ENCODE measurements at regions not wholly inside any gene's neighbourhood (a gene's known extent, or its start where the extent isn't known, plus 50 kb on each side); places are given as distances from the start of the nearest gene placed in this dataset.

DNA sequence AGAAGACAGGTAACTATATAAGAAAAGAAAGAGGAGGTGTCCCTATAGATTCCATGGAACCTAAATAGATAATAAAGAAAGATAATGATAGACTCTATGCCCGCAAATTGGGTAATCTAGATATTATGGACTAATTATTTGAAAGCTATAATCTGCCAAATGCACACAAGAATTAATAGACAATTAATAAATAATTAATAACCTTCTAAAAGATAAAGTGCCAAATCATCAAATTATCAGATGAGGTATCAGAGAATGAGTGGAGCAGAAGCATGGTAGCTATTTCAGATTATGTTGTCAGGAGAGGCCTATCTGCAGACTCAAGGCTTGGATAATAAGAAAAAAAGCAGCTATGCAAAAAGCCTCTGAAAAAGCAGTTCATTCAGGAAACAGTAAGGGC is 1120.8 kb downstream of the PLA2G4A start:
- Histone ChIP-seq H3K9me2 (ENCODE audit: insufficient read depth) (no peaks in the 10 kb centered on the region), H3K4me1 (ENCODE audit: insufficient read depth) (no peaks in the 10 kb centered on the region), H3K27ac (no peak overlapping the region), H3K9ac (no peak overlapping the region), H3K4me3 (no peak overlapping the region), H2AFZ (no peak overlapping the region), H3K4me2 (ENCODE audit: unreplicated experiment) (no peak overlapping the region), H3K27me3 (replicated peaks; ENCODE audit: insufficient read depth) (no peaks in the 10 kb centered on the region), H3K36me3 (ENCODE audit: low read depth) (no peaks in the 10 kb centered on the region), H3F3A (ENCODE audit: insufficient read depth) (no peaks in the 10 kb centered on the region), H3K9me3 (ENCODE audit: low read depth) (no peaks in the 10 kb centered on the region), H3K79me2 (ENCODE audit: insufficient read depth) (no peaks in the 10 kb centered on the region), H4K20me1 (ENCODE audit: insufficient read depth) (no peaks in the 10 kb centered on the region)
- in situ Hi-C loops (cut with MboI), result no loop called here
- 8 to 19% methylated on average over 1 of the region's 1 CpG for WGBS, 2 experiments (ENCODE audit: low coverage in 1 of 2, low lambda C conversion rate in 2 of 2, missing lambda C conversion rate in 2 of 2)
- no peak for DNase-seq
- no peak for TF ChIP-seq EZH2 (IDR thresholded peaks at IDR 0.05; ENCODE audit: insufficient read depth, poor library complexity, severe bottlenecking)
- TF ChIP-seq EZH2phosphoT487 (IDR thresholded peaks at IDR 0.05; ENCODE audit: insufficient read depth, low read depth), result no peak

DNA sequence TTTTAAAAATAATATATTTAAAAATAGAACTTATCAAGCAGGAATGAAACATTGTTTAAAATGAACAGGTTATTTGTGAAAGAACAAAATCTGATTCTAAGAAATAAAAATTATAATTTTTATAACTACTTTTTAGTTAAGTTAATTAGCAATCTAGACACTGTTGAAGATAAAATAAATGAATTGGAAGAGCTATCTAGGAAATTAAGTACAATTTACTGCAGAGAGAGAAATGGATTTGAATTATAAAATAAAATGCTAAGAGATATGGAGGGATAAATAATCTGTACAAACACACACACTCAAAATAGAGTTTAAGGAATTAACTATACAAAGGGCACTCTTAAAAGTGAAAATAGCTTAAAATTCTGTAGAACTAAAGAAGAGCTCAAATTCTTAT is 1123.1 kb downstream of the PLA2G4A start:
- H3K27me3 ChIP-seq (replicated peaks; ENCODE audit: insufficient read depth), result no peaks in the 10 kb centered on the region
- no peak overlapping the region for H3K9ac ChIP-seq
- H3K4me2 ChIP-seq (ENCODE audit: unreplicated experiment), result no peak overlapping the region
- in situ Hi-C loops (cut with MboI), result no loop called here
- no peak for DNase-seq
- H3K4me1 ChIP-seq (ENCODE audit: insufficient read depth), result no peaks in the 10 kb centered on the region
- H3F3A ChIP-seq (ENCODE audit: insufficient read depth), result no peaks in the 10 kb centered on the region
- H3K9me3 ChIP-seq (ENCODE audit: low read depth), result no peaks in the 10 kb centered on the region
- H4K20me1 ChIP-seq (ENCODE audit: insufficient read depth), result no peaks in the 10 kb centered on the region
- H3K36me3 ChIP-seq (ENCODE audit: low read depth), result no peaks in the 10 kb centered on the region
- H3K4me3 ChIP-seq, result no peak overlapping the region
- no peaks in the 10 kb centered on the region for H3K9me2 ChIP-seq (ENCODE audit: insufficient read depth)
- no peaks in the 10 kb centered on the region for H3K79me2 ChIP-seq (ENCODE audit: insufficient read depth)
- H2AFZ ChIP-seq, result no peak overlapping the region
- H3K27ac ChIP-seq, result no peak overlapping the region
- TF ChIP-seq EZH2 (IDR thresholded peaks at IDR 0.05; ENCODE audit: insufficient read depth, poor library complexity, severe bottlenecking), result no peak

DNA sequence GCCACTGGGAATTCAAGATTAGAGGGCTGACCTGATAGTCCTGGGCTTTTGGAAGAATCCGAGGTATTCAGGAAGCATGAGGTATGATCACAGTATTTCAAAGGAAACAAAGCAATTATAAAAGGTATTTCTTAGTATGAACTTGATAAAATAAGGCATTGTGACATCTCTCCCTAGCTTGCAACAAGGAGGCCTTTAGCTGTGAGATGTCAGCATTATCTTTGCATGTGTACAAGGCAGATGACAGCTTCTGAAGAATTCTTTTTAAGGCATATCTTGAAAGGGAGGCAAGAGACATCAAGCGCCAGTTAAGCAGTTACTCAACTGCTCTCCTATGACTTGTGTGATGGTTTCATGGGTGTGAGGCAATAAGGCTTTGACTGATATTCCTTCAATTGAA is 1123.7 kb downstream of the PLA2G4A start:
- Histone ChIP-seq H3K9ac (no peak overlapping the region), H4K20me1 (ENCODE audit: insufficient read depth) (no peaks in the 10 kb centered on the region), H3K9me2 (ENCODE audit: insufficient read depth) (no peaks in the 10 kb centered on the region), H3K27me3 (replicated peaks; ENCODE audit: insufficient read depth) (no peaks in the 10 kb centered on the region), H3K9me3 (ENCODE audit: low read depth) (no peaks in the 10 kb centered on the region), H3K4me1 (ENCODE audit: insufficient read depth) (no peaks in the 10 kb centered on the region), H2AFZ (no peak overlapping the region), H3F3A (ENCODE audit: insufficient read depth) (no peaks in the 10 kb centered on the region), H3K4me2 (ENCODE audit: unreplicated experiment) (no peak overlapping the region), H3K79me2 (ENCODE audit: insufficient read depth) (no peaks in the 10 kb centered on the region), H3K27ac (no peak overlapping the region), H3K36me3 (ENCODE audit: low read depth) (no peaks in the 10 kb centered on the region), H3K4me3 (no peak overlapping the region)
- in situ Hi-C loops (cut with MboI), result no loop called here
- 44 to 46% methylated on average over 2 of the region's 2 CpGs for WGBS, 2 experiments (ENCODE audit: low coverage in 1 of 2, low lambda C conversion rate in 2 of 2, missing lambda C conversion rate in 2 of 2)
- TF ChIP-seq EZH2phosphoT487 (IDR thresholded peaks at IDR 0.05; ENCODE audit: insufficient read depth, low read depth) (no peak), EZH2 (IDR thresholded peaks at IDR 0.05; ENCODE audit: insufficient read depth, poor library complexity, severe bottlenecking) (no peak)
- no peak for DNase-seq

DNA sequence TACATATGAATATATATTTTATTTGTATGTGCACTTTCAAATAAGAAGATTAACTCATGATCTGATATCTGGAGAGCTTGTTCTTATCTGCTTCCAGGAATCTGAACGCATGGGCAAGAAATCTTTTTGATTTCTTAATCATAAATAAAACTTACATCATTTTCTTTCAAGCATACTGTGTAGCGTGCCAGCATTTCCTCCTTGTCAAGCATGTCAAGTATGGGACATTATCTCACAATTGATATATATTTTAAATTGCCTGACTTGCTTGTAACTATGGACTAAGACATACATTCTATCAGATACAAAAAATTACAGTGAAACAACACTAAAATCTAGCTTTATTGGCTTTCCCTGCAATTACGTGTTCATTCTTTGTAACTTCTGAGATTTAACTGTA is 1128.2 kb downstream of the PLA2G4A start:
- Histone ChIP-seq H3K27ac (no peak overlapping the region), H3K9ac (no peak overlapping the region), H3K36me3 (ENCODE audit: low read depth) (no peaks in the 10 kb centered on the region), H3K4me2 (ENCODE audit: unreplicated experiment) (no peak overlapping the region), H3F3A (ENCODE audit: insufficient read depth) (no peaks in the 10 kb centered on the region), H2AFZ (no peak overlapping the region), H3K4me1 (ENCODE audit: insufficient read depth) (no peaks in the 10 kb centered on the region), H3K27me3 (replicated peaks; ENCODE audit: insufficient read depth) (no peaks in the 10 kb centered on the region), H3K4me3 (no peak overlapping the region), H3K79me2 (ENCODE audit: insufficient read depth) (no peaks in the 10 kb centered on the region), H4K20me1 (ENCODE audit: insufficient read depth) (no peaks in the 10 kb centered on the region), H3K9me2 (ENCODE audit: insufficient read depth) (no peaks in the 10 kb centered on the region), H3K9me3 (ENCODE audit: low read depth) (no peaks in the 10 kb centered on the region)
- TF ChIP-seq EZH2phosphoT487 (IDR thresholded peaks at IDR 0.05; ENCODE audit: insufficient read depth, low read depth), result no peak
- DNase-seq, result no peak
- 15 to 30% methylated on average over 3 of the region's 3 CpGs for WGBS, 2 experiments (ENCODE audit: low coverage in 1 of 2, low lambda C conversion rate in 2 of 2, missing lambda C conversion rate in 2 of 2)
- in situ Hi-C loops (cut with MboI), result no loop called here

DNA sequence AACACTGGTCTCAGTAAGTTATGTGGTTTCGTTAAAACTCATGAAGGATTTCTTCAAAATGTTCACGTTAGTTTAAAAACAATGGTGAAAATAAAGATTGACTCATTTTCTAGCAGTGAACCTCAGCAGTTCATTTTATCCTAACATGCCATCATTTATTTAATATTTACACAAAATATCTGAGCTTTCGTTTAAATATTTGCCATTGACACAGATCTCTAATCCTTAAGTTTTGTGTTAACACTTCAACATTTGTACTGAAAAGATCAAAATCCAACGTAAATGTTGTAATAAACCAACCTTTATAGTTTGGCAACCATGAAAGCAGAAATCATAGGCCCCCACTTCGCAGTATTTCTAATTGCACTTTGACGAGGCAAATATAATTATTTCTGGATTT is 1129.5 kb downstream of the PLA2G4A start:
- WGBS, 2 experiments (ENCODE audit: low coverage in 1 of 2, low lambda C conversion rate in 2 of 2, missing lambda C conversion rate in 2 of 2), result 22 to 24% methylated on average over 6 of the region's 6 CpGs
- in situ Hi-C loops (cut with MboI), result no loop called here
- no peaks in the 10 kb centered on the region for H3K79me2 ChIP-seq (ENCODE audit: insufficient read depth)
- no peak overlapping the region for H3K4me3 ChIP-seq
- no peaks in the 10 kb centered on the region for H3K9me2 ChIP-seq (ENCODE audit: insufficient read depth)
- no peak overlapping the region for H2AFZ ChIP-seq
- H3K4me1 ChIP-seq (ENCODE audit: insufficient read depth), result no peaks in the 10 kb centered on the region
- no peaks in the 10 kb centered on the region for H4K20me1 ChIP-seq (ENCODE audit: insufficient read depth)
- no peaks in the 10 kb centered on the region for H3F3A ChIP-seq (ENCODE audit: insufficient read depth)
- H3K27ac ChIP-seq, result no peak overlapping the region
- H3K4me2 ChIP-seq (ENCODE audit: unreplicated experiment), result no peak overlapping the region
- DNase-seq, result no peak
- H3K9me3 ChIP-seq (ENCODE audit: low read depth), result no peaks in the 10 kb centered on the region
- no peaks in the 10 kb centered on the region for H3K36me3 ChIP-seq (ENCODE audit: low read depth)
- no peaks in the 10 kb centered on the region for H3K27me3 ChIP-seq (replicated peaks; ENCODE audit: insufficient read depth)
- no peak overlapping the region for H3K9ac ChIP-seq
- TF ChIP-seq EZH2 (IDR thresholded peaks at IDR 0.05; ENCODE audit: insufficient read depth, poor library complexity, severe bottlenecking) (no peak), EZH2phosphoT487 (IDR thresholded peaks at IDR 0.05; ENCODE audit: insufficient read depth, low read depth) (no peak)
